HEK293 (cell line): ENCODE measurements at regions not wholly inside any gene's neighbourhood (a gene's known extent, or its start where the extent isn't known, plus 50 kb on each side); places are given as distances from the start of the nearest gene placed in this dataset.

Experiments used
- CTCF ChIA-PET: fragments of 350-600 bp; formaldehyde crosslinking; extraction: SDS; loops from one replicate; lab custom pipeline; 2021; ENCODE audit warnings: antibody characterized with exemption; lab: Yijun Ruan, JAX
- POLR2A ChIA-PET: fragments of 300-600 bp; formaldehyde crosslinking; extraction: SDS; loops from one replicate; lab custom pipeline; 2020; ENCODE audit warnings: antibody characterized with exemption, inconsistent platforms; lab: Yijun Ruan, JAX
- H3K27ac ChIP-seq: fragments of 200-500 bp; sonication (Bioruptor generic); 2 replicates; pipeline ENCODE4 v1.5.1; 2014; ENCODE audit warnings: low read depth, low read length, control low read depth, inconsistent platforms; ENCODE audit errors: extremely low read depth
- H3K36me3 ChIP-seq, 2 experiments: fragments of 200-500 bp in 1 of 2; sonication (Bioruptor generic) in 1 of 2; 1 replicate in 1 of 2; 2 replicates in 1 of 2; pipeline ENCODE4 v1.5.1; 2014 to 2017; ENCODE audit warnings: inconsistent platforms in 2 of 2, low read length in 2 of 2; ENCODE audit not compliant: control insufficient read depth in 2 of 2, insufficient read depth in 1 of 2
- H3K4me1 ChIP-seq: fragments of 200-500 bp; sonication (Bioruptor generic); 2 replicates; pipeline ENCODE4 v1.5.1; 2014; ENCODE audit warnings: mild to moderate bottlenecking, low read length, inconsistent platforms; ENCODE audit not compliant: control insufficient read depth, insufficient read depth
- H3K4me3 ChIP-seq: 2 replicates; pipeline ENCODE4 v1.5.1; 2011; ENCODE audit warnings: low read depth, mild to moderate bottlenecking, control low read depth, low read length, moderate library complexity
- H3K9me3 ChIP-seq: fragments of 200-500 bp; sonication (Bioruptor generic); 2 replicates; pipeline ENCODE4 v1.5.1; 2014; ENCODE audit warnings: low read depth, low read length, inconsistent platforms; ENCODE audit not compliant: control insufficient read depth, insufficient read depth
- HOXD13 ChIP-seq: sonication (generic); formaldehyde crosslinking; IDR thresholded peaks from 2 replicates; pipeline ENCODE4 v1.8.0; 2022; ENCODE audit warnings: missing genetic modification reagents, borderline replicate concordance
- MYNN ChIP-seq: fragments of 450-650 bp; formaldehyde crosslinking; IDR thresholded peaks from 2 replicates; pipeline ENCODE4 v1.5.1; 2016; ENCODE audit warnings: missing biosample characterization, missing genetic modification characterization, borderline replicate concordance
- PRDM1 ChIP-seq: fragments of 450-650 bp; formaldehyde crosslinking; IDR thresholded peaks from 2 replicates; pipeline ENCODE4; 2016; ENCODE audit warnings: missing biosample characterization, missing genetic modification characterization
- SETDB1 ChIP-seq: IDR thresholded peaks from one replicate; pipeline ENCODE4 v1.6.1; 2017; ENCODE audit warnings: mild to moderate bottlenecking, low read length, moderate library complexity, mixed read lengths; ENCODE audit not compliant: insufficient read length
- ZBTB26 ChIP-seq: fragments of 450-650 bp; formaldehyde crosslinking; optimal IDR thresholded peaks from 2 replicates; pipeline ENCODE3; 2016; ENCODE audit warnings: missing biosample characterization, mild to moderate bottlenecking, missing genetic modification characterization
- ZFP69B ChIP-seq: fragments of 450-650 bp; formaldehyde crosslinking; IDR thresholded peaks from 2 replicates; pipeline ENCODE4 v1.5.1; 2016; ENCODE audit warnings: missing biosample characterization, missing genetic modification characterization
- ZNF133 ChIP-seq: fragments of 450-650 bp; formaldehyde crosslinking; IDR thresholded peaks from 2 replicates; pipeline ENCODE4 v1.5.1; 2016; ENCODE audit warnings: missing biosample characterization, missing genetic modification characterization
- ZNF155 ChIP-seq: fragments of 450-650 bp; formaldehyde crosslinking; IDR thresholded peaks from 2 replicates; pipeline ENCODE4 v1.5.1; 2016; ENCODE audit warnings: missing biosample characterization, missing genetic modification characterization
- ZNF239 ChIP-seq: fragments of 450-650 bp; formaldehyde crosslinking; IDR thresholded peaks from 2 replicates; pipeline ENCODE4 v1.5.1; 2016; ENCODE audit warnings: missing biosample characterization, missing genetic modification characterization
- ZNF292 ChIP-seq: fragments of 450-650 bp; formaldehyde crosslinking; IDR thresholded peaks from 2 replicates; pipeline ENCODE4 v1.5.1; 2016; ENCODE audit warnings: low read depth, missing biosample characterization, missing genetic modification characterization, borderline replicate concordance
- ZNF362 ChIP-seq: fragments of 450-650 bp; formaldehyde crosslinking; IDR thresholded peaks from 2 replicates; pipeline ENCODE4 v1.5.1; 2016; ENCODE audit warnings: missing biosample characterization, missing genetic modification characterization
- ZNF366 ChIP-seq: fragments of 450-650 bp; formaldehyde crosslinking; conservative IDR thresholded peaks from 2 replicates; pipeline ENCODE4 v1.5.1; 2016; ENCODE audit warnings: missing biosample characterization, missing genetic modification characterization
- ZNF423 ChIP-seq: fragments of 450-650 bp; formaldehyde crosslinking; IDR thresholded peaks from 2 replicates; pipeline ENCODE4 v1.5.1; 2016; ENCODE audit warnings: missing biosample characterization, missing genetic modification characterization
- ZNF488 ChIP-seq: fragments of 450-650 bp; formaldehyde crosslinking; IDR thresholded peaks from 2 replicates; pipeline ENCODE4 v1.5.1; 2016; ENCODE audit warnings: missing biosample characterization, missing genetic modification characterization
- ZNF624 ChIP-seq: fragments of 450-650 bp; formaldehyde crosslinking; IDR thresholded peaks from 2 replicates; pipeline ENCODE4 v1.5.1; 2017; ENCODE audit warnings: missing biosample characterization, missing genetic modification characterization
- ZNF768 ChIP-seq: fragments of 450-650 bp; formaldehyde crosslinking; IDR thresholded peaks from 2 replicates; pipeline ENCODE4 v1.5.1; 2018; ENCODE audit warnings: missing biosample characterization, mild to moderate bottlenecking, missing genetic modification characterization
- ZNF785 ChIP-seq: fragments of 450-650 bp; formaldehyde crosslinking; IDR thresholded peaks from 2 replicates; pipeline ENCODE4 v1.5.1; 2016; ENCODE audit warnings: missing biosample characterization, missing genetic modification characterization
- ZNF837 ChIP-seq: fragments of 450-650 bp; formaldehyde crosslinking; IDR thresholded peaks from 2 replicates; pipeline ENCODE4 v1.5.1; 2016; ENCODE audit warnings: missing biosample characterization, missing genetic modification characterization
- ZXDB ChIP-seq: fragments of 450-650 bp; formaldehyde crosslinking; IDR thresholded peaks from 2 replicates; pipeline ENCODE4 v1.5.1; 2016; ENCODE audit warnings: missing biosample characterization, missing genetic modification characterization
- TF ChIP-seq, protein P1 (sequence below): fragments of 450-650 bp; formaldehyde crosslinking; IDR thresholded peaks from 2 replicates; pipeline ENCODE4 v1.5.1; 2016; ENCODE audit warnings: missing biosample characterization, missing genetic modification characterization
- TF ChIP-seq, protein P2 (sequence below): fragments of 450-650 bp; formaldehyde crosslinking; IDR thresholded peaks from 2 replicates; pipeline ENCODE4 v1.5.1; 2017; ENCODE audit warnings: missing biosample characterization, missing genetic modification characterization

DNA sequence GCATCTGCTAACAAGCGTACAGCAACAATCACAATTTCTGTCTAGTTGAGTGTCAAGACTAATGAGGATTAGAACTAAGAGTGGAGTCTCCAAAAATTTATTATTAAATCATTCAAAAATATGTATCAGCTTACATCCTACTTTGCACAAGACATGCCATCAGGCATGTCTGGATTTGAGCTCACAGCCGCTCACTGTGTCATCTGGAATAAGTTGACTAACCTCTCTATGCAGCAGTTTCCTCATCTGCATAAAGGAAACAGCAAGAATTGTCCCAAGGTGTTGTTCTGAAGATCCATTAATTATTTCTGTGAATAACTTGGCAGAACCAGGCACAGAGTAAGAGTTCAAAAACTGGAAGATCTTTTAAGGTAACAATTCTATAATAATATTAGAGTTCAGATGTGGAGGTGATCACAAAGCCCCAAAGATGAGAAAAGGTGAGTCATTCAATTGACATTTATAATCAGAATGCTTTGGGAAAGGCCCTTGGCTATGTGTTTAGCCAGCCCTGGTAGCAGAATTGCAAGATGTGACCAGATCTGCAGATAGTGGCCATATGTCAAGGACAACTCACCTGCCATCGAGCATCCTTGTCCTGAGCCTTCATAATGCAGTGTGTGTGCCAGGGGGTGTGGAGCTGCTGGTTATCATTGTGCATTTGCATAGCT is 264.0 kb downstream of the FOXA2 start:
- Histone ChIP-seq H3K9me3 (no peaks in the 10 kb centered on the region), H3K27ac (no peak overlapping the region), H3K4me3 (no peak overlapping the region)
- CTCF ChIA-PET: interaction anchor here (0.6 kb wide), 1 partner anchor 370 kb away, joined by 3 read pairs; no protein-coding TSS in a partner anchor
- TF ChIP-seq ZBTB26 (no peak), ZNF155 (tag by site-specific recombination) (no peak), ZNF292 (no peak), ZNF133 (tag by site-specific recombination) (no peak), SETDB1 (no peak), ZNF624 (no peak), ZNF768 (tag by site-specific recombination) (no peak), ZNF239 (no peak), PRDM1 (tag by site-specific recombination) (no peak), ZNF837 (tag by site-specific recombination) (no peak), ZNF423 (tag by site-specific recombination) (no peak)
- TF ChIP-seq, protein P1, sequence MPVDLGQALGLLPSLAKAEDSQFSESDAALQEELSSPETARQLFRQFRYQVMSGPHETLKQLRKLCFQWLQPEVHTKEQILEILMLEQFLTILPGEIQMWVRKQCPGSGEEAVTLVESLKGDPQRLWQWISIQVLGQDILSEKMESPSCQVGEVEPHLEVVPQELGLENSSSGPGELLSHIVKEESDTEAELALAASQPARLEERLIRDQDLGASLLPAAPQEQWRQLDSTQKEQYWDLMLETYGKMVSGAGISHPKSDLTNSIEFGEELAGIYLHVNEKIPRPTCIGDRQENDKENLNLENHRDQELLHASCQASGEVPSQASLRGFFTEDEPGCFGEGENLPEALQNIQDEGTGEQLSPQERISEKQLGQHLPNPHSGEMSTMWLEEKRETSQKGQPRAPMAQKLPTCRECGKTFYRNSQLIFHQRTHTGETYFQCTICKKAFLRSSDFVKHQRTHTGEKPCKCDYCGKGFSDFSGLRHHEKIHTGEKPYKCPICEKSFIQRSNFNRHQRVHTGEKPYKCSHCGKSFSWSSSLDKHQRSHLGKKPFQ (tag by site-specific recombination): no peak
- TF ChIP-seq, all 188 proteins: peak for 0
- no peaks in the 10 kb centered on the region for H3K36me3 ChIP-seq
- H3K4me1 ChIP-seq: no peaks in the 10 kb centered on the region
- POLR2A ChIA-PET: no interaction called here

GRCh38 chr20:22315771-22316170 is 268.6 kb downstream of the FOXA2 start:
- CTCF ChIA-PET: interaction anchor here (1.1 to 1.6 kb wide), 3 partner anchors 20 to 67 kb away, joined by 3 to 4 read pairs (median 4); no protein-coding TSS in a partner anchor
- TF ChIP-seq ZXDB (tag by site-specific recombination) (no peak), ZNF785 (tag by site-specific recombination) (no peak), ZFP69B (no peak), MYNN (tag by site-specific recombination) (no peak), ZNF366 (tag by site-specific recombination) (no peak), HOXD13 (CRISPR knock-in tag) (no peak), ZNF488 (tag by site-specific recombination) (no peak), ZNF362 (tag by site-specific recombination) (no peak)
- TF ChIP-seq, protein P2, sequence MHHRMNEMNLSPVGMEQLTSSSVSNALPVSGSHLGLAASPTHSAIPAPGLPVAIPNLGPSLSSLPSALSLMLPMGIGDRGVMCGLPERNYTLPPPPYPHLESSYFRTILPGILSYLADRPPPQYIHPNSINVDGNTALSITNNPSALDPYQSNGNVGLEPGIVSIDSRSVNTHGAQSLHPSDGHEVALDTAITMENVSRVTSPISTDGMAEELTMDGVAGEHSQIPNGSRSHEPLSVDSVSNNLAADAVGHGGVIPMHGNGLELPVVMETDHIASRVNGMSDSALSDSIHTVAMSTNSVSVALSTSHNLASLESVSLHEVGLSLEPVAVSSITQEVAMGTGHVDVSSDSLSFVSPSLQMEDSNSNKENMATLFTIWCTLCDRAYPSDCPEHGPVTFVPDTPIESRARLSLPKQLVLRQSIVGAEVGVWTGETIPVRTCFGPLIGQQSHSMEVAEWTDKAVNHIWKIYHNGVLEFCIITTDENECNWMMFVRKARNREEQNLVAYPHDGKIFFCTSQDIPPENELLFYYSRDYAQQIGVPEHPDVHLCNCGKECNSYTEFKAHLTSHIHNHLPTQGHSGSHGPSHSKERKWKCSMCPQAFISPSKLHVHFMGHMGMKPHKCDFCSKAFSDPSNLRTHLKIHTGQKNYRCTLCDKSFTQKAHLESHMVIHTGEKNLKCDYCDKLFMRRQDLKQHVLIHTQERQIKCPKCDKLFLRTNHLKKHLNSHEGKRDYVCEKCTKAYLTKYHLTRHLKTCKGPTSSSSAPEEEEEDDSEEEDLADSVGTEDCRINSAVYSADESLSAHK: no peak
- Histone ChIP-seq H3K4me3 (no peak overlapping the region), H3K36me3 (no peaks in the 10 kb centered on the region), H3K4me1 (no peaks in the 10 kb centered on the region), H3K9me3 (no peaks in the 10 kb centered on the region), H3K27ac (no peak overlapping the region)
- POLR2A ChIA-PET: no interaction called here
